HEK293 (cell line): ENCODE measurements at regions not wholly inside any gene's neighbourhood (a gene's known extent, or its start where the extent isn't known, plus 50 kb on each side); places are given as distances from the start of the nearest gene placed in this dataset.

Source experiments
- CTCF ChIA-PET: fragments of 350-600 bp; formaldehyde crosslinking; extraction: SDS; loops from one replicate; lab custom pipeline; 2021; ENCODE audit warnings: antibody characterized with exemption; lab: Yijun Ruan, JAX
- POLR2A ChIA-PET: fragments of 300-600 bp; formaldehyde crosslinking; extraction: SDS; loops from one replicate; lab custom pipeline; 2020; ENCODE audit warnings: antibody characterized with exemption, inconsistent platforms; lab: Yijun Ruan, JAX
- H3K27ac ChIP-seq: fragments of 200-500 bp; sonication (Bioruptor generic); 2 replicates; pipeline ENCODE4 v1.5.1; 2014; ENCODE audit warnings: low read depth, low read length, control low read depth, inconsistent platforms; ENCODE audit errors: extremely low read depth
- H3K36me3 ChIP-seq, 2 experiments: fragments of 200-500 bp in 1 of 2; sonication (Bioruptor generic) in 1 of 2; 1 replicate in 1 of 2; 2 replicates in 1 of 2; pipeline ENCODE4 v1.5.1; 2014 to 2017; ENCODE audit warnings: inconsistent platforms in 2 of 2, low read length in 2 of 2; ENCODE audit not compliant: control insufficient read depth in 2 of 2, insufficient read depth in 1 of 2
- H3K4me1 ChIP-seq: fragments of 200-500 bp; sonication (Bioruptor generic); 2 replicates; pipeline ENCODE4 v1.5.1; 2014; ENCODE audit warnings: mild to moderate bottlenecking, low read length, inconsistent platforms; ENCODE audit not compliant: control insufficient read depth, insufficient read depth
- H3K4me3 ChIP-seq: 2 replicates; pipeline ENCODE4 v1.5.1; 2011; ENCODE audit warnings: low read depth, mild to moderate bottlenecking, control low read depth, low read length, moderate library complexity
- H3K9me3 ChIP-seq: fragments of 200-500 bp; sonication (Bioruptor generic); 2 replicates; pipeline ENCODE4 v1.5.1; 2014; ENCODE audit warnings: low read depth, low read length, inconsistent platforms; ENCODE audit not compliant: control insufficient read depth, insufficient read depth
- HOXA7 ChIP-seq: sonication (generic); formaldehyde crosslinking; IDR thresholded peaks from 2 replicates; pipeline ENCODE4 v1.8.1; 2022; ENCODE audit warnings: missing genetic modification reagents, borderline replicate concordance
- KLF8 ChIP-seq: fragments of 450-650 bp; formaldehyde crosslinking; IDR thresholded peaks from 2 replicates; pipeline ENCODE4 v1.5.1; 2016; ENCODE audit warnings: missing biosample characterization, missing genetic modification characterization
- PRDM2 ChIP-seq: fragments of 450-650 bp; formaldehyde crosslinking; IDR thresholded peaks from 2 replicates; pipeline ENCODE4 v1.5.1; 2016; ENCODE audit warnings: missing biosample characterization, missing genetic modification characterization, borderline replicate concordance
- SCRT2 ChIP-seq: fragments of 450-650 bp; formaldehyde crosslinking; IDR thresholded peaks from 2 replicates; pipeline ENCODE4 v1.5.1; 2016; ENCODE audit warnings: missing biosample characterization, missing genetic modification characterization
- SP3 ChIP-seq: fragments of 450-650 bp; formaldehyde crosslinking; IDR thresholded peaks from 2 replicates; pipeline ENCODE4 v1.5.1; 2016; ENCODE audit warnings: missing biosample characterization, missing genetic modification characterization
- ZEB2 ChIP-seq: fragments of 450-650 bp; formaldehyde crosslinking; IDR thresholded peaks from 2 replicates; pipeline ENCODE4 v1.5.1; 2016; ENCODE audit warnings: missing biosample characterization, missing genetic modification characterization
- ZNF202 ChIP-seq: fragments of 450-650 bp; formaldehyde crosslinking; IDR thresholded peaks from 2 replicates; pipeline ENCODE4 v1.5.1; 2016; ENCODE audit warnings: missing biosample characterization, missing genetic modification characterization, borderline replicate concordance
- ZNF280D ChIP-seq: fragments of 450-650 bp; formaldehyde crosslinking; IDR thresholded peaks from 2 replicates; pipeline ENCODE4 v1.5.1; 2016; ENCODE audit warnings: missing biosample characterization, missing genetic modification characterization
- ZNF311 ChIP-seq: fragments of 450-650 bp; formaldehyde crosslinking; IDR thresholded peaks from 2 replicates; pipeline ENCODE4 v1.5.1; 2017; ENCODE audit warnings: missing biosample characterization, missing genetic modification characterization, borderline replicate concordance
- ZNF354C ChIP-seq: fragments of 450-650 bp; formaldehyde crosslinking; IDR thresholded peaks from 2 replicates; pipeline ENCODE4 v1.5.1; 2016; ENCODE audit warnings: missing biosample characterization, missing genetic modification characterization, low read depth, borderline replicate concordance
- ZNF558 ChIP-seq: fragments of 450-650 bp; formaldehyde crosslinking; IDR thresholded peaks from 2 replicates; pipeline ENCODE4 v1.5.1; 2016; ENCODE audit warnings: missing biosample characterization, missing genetic modification characterization
- ZNF670 ChIP-seq: fragments of 450-650 bp; formaldehyde crosslinking; IDR thresholded peaks from 2 replicates; pipeline ENCODE4 v1.5.1; 2016; ENCODE audit warnings: missing biosample characterization, missing genetic modification characterization, low read depth
- ZNF707 ChIP-seq: fragments of 450-650 bp; formaldehyde crosslinking; IDR thresholded peaks from 2 replicates; pipeline ENCODE4 v1.5.1; 2016; ENCODE audit warnings: missing biosample characterization, missing genetic modification characterization
- ZNF76 ChIP-seq: fragments of 450-650 bp; formaldehyde crosslinking; IDR thresholded peaks from 2 replicates; pipeline ENCODE4; 2016; ENCODE audit warnings: low read depth, missing biosample characterization, missing genetic modification characterization, borderline replicate concordance
- TF ChIP-seq, protein P1 (sequence below): IDR thresholded peaks from 2 replicates; pipeline ENCODE4 v1.6.1; 2011; ENCODE audit warnings: mild to moderate bottlenecking, low read depth, low read length, borderline replicate concordance

DNA sequence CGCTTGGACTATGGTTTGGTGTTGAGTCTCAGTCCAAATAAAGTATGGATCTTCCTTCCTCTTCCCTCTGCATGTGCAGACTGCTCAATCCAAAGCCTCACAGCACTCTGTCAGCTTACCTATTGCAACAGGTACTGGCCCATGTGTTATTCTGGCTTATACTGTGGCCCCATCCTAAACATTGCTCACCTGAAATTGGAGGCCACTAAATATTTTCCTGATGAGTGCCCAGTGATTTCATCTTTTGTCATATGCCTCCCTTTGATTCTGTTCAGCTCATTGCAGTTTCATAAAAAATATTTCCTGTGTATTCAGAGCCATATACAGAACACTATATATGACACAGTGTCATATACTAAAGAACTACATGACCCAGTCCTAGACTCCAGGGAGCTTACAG is 86.3 kb upstream of the FAM136A start:
- H3K9me3 ChIP-seq = no peaks in the 10 kb centered on the region
- POLR2A ChIA-PET = no interaction called here
- peak; percentile 47; the same call in 1 of the 2 replicates for TF ChIP-seq SCRT2
- TF ChIP-seq ZEB2 (tag by site-specific recombination) = no peak
- no peaks in the 10 kb centered on the region for H3K4me1 ChIP-seq
- H3K36me3 ChIP-seq = no peaks in the 10 kb centered on the region
- H3K4me3 ChIP-seq = no peak overlapping the region
- no peak overlapping the region for H3K27ac ChIP-seq
- CTCF ChIA-PET = interaction anchor here (0.6 to 1.1 kb wide), 3 partner anchors 84 to 898 kb away, joined by 3 to 4 read pairs (median 3); no protein-coding TSS in a partner anchor

- CTCF ChIA-PET = interaction anchor here (0.6 to 0.9 kb wide), 2 partner anchors 45 to 383 kb away, joined by 3 read pairs; no protein-coding TSS in a partner anchor
- H3K4me3 ChIP-seq = no peak overlapping the region
- TF ChIP-seq ZEB2 (tag by site-specific recombination) (no peak), SP3 (no peak)
- H3K4me1 ChIP-seq = no peaks in the 10 kb centered on the region
- H3K36me3 ChIP-seq = no peaks in the 10 kb centered on the region
- H3K27ac ChIP-seq = no peak overlapping the region
- H3K9me3 ChIP-seq = no peaks in the 10 kb centered on the region
- POLR2A ChIA-PET = no interaction called here
Measured at GRCh38 chr2:70385966-70386595, 84.2 kb upstream of the FAM136A start.

DNA sequence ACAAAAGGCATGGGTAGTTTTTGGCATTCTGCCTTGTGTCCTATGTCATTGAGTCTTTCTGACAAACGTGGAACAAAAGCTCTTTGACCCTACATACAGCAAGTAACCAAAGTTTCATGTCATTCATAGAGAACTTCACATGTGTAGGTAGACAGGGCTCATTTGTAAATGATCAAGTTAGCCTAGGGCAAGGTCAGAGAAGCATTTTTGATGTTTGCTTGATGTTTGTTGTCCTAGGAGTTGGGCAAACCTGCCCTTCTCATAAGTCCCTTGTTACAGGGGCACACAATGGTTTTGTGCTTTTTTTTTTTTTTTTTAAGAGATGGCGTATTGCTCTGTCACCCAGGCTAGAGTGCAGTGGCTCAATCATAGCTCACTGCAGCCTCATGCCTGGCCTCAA is 83.3 kb upstream of the FAM136A start:
- Histone ChIP-seq H3K27ac (no peak overlapping the region), H3K9me3 (no peaks in the 10 kb centered on the region), H3K4me3 (no peak overlapping the region), H3K36me3 (no peaks in the 10 kb centered on the region), H3K4me1 (no peaks in the 10 kb centered on the region)
- TF ChIP-seq ZNF670 (tag by site-specific recombination) (no peak), PRDM2 (tag by site-specific recombination) (no peak), ZNF311 (tag by site-specific recombination) (no peak), ZNF76 (tag by site-specific recombination) (no peak)
- TF ChIP-seq, protein P1, sequence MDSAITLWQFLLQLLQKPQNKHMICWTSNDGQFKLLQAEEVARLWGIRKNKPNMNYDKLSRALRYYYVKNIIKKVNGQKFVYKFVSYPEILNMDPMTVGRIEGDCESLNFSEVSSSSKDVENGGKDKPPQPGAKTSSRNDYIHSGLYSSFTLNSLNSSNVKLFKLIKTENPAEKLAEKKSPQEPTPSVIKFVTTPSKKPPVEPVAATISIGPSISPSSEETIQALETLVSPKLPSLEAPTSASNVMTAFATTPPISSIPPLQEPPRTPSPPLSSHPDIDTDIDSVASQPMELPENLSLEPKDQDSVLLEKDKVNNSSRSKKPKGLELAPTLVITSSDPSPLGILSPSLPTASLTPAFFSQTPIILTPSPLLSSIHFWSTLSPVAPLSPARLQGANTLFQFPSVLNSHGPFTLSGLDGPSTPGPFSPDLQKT = no peak
- ChIA-PET CTCF (interaction anchor here (0.6 to 0.9 kb wide), 2 partner anchors 17 to 45 kb away, joined by 3 read pairs; no protein-coding TSS in a partner anchor), POLR2A (no interaction called here)

- Histone ChIP-seq H3K36me3 (no peaks in the 10 kb centered on the region), H3K4me3 (no peak overlapping the region), H3K9me3 (no peaks in the 10 kb centered on the region), H3K4me1 (no peaks in the 10 kb centered on the region), H3K27ac (no peak overlapping the region)
- ChIA-PET POLR2A (no interaction called here), CTCF (no interaction called here)
- TF ChIP-seq ZNF558 (tag by site-specific recombination) (no peak), HOXA7 (CRISPR knock-in tag) (no peak), ZNF280D (tag by site-specific recombination) (no peak), ZNF354C (tag by site-specific recombination) (no peak), KLF8 (tag by site-specific recombination) (no peak), ZNF202 (tag by site-specific recombination) (no peak), ZNF707 (tag by site-specific recombination) (no peak)
- TF ChIP-seq, protein P1 = no peak
Measured at GRCh38 chr2:70381821-70382220, 80.0 kb upstream of the FAM136A start.
